ENCODE measurements at regions not wholly inside any gene's neighbourhood (a gene's known extent, or its start where the extent isn't known, plus 50 kb on each side); places are given as distances from the start of the nearest gene placed in this dataset.
A peak's percentile ranks its signal among the peaks of the same experiment; 100 is the strongest.
"Not testable (repeated sequence)": the region's sequence is repeated elsewhere in the genome, so short reads cannot be mapped to it uniquely, and the experiment has no call there.

DNA sequence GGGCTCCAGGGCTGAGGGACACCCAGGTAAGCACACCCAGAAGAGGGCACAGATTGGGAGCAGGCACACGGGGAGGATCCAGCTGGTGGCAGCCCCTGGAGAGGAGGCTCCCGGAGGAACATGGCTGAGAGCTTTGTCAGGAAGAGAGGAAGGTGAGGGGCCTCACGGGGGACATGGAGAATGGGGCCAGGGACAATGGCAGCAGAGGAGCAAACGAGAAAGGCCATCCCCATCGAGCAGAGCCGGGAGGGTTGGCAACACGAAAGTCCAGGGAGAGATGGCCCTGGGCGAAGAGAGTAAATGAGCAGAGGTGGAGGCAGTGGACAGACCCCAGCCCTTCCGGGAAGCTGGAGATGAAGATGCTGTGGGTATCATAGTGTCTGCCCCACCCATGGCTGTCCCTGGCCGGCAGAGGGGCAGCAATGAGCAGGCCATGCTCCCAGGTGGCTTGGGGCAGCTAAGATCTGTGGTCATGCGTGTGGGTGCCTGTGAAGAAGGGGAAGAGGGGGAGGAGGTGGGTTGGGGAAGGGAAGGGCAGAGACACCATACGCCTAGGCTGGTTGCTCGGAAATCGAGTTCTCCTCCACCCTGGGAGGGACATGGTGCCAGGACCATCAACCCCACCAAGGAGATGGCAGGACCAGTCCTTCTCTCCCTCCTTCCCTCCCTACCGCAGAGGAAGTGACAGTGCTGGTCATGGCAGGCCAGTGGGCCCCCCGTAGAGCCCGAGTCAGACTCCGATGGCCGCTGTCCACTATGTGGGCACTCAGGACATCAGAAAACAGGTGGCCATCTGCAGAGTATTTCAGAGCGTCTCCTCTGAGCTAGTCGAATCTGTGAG is 191.7 kb downstream of the NDUFA10 start:
- no peak for DNase-seq (ENCODE audit: low read depth, low spot score)

DNA sequence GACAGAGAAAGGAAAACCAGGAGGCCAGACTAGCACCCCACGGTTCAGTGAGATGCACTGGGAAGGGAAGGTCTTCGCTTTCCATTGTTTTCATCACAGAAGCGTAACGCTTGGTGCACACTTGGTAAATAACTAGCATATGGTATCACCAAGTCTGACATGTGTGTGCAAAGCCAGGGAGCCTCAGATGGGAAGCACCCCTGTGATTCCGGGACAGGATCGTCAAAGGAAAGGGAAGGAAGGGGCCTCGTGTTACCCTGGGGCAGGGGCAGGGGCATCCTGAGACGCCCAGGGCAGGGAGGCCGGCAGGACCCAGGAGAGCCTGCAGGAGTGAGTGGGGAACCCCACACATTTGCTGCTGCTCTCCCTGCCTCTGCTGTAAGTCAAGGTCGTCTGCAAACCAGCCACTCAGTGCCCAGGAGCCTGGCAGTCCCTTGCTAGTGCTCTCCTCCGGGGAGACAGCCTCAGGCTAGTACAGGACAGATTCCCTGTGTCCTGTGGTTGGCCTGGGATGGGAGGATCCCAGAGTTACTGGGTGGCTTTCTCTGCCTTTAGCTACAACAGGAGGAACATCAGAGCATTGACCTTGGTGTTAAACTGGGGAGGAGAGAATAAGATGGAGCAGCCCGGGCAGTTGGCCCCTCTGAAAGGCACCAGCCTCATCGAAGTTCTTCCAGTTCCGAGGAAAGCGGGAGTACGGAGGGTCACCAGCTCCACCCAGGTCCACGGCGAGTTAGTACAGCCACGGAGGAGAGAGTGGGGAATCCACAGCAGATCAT is 192.5 kb downstream of the NDUFA10 start:
- DNase-seq (ENCODE audit: low read depth, low spot score) = no peak

DNA sequence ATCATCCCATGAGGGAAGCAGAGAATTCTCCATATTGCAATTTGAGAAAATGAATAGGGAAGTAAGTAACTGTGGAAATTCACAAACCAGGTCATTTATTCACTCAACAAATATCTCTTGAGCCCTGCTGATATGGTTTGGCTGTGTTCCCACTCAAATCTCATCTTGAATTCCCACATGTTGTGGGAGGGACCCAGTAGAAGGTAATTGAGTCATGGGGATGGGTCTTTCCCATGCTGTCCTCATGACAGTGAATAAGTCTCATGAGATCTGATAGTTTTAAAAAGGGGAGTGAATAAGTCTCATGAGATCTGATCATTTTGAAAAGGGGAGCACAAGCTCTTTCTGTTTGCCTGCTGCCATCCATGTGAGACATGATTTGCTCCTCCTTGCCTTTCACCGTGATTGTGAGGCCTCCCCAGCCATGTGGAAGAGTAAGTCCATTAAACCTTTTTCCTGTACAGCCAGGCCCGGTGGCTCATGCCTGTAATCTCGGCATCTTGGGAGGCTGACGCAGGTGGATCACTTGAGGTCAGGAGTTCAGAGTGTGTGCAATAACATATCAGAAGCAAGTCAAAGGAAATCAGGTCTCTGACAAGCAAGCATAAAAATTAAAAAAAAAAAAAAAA is 193.2 kb downstream of the NDUFA10 start:
- no peak for DNase-seq (ENCODE audit: low read depth, low spot score)

DNA sequence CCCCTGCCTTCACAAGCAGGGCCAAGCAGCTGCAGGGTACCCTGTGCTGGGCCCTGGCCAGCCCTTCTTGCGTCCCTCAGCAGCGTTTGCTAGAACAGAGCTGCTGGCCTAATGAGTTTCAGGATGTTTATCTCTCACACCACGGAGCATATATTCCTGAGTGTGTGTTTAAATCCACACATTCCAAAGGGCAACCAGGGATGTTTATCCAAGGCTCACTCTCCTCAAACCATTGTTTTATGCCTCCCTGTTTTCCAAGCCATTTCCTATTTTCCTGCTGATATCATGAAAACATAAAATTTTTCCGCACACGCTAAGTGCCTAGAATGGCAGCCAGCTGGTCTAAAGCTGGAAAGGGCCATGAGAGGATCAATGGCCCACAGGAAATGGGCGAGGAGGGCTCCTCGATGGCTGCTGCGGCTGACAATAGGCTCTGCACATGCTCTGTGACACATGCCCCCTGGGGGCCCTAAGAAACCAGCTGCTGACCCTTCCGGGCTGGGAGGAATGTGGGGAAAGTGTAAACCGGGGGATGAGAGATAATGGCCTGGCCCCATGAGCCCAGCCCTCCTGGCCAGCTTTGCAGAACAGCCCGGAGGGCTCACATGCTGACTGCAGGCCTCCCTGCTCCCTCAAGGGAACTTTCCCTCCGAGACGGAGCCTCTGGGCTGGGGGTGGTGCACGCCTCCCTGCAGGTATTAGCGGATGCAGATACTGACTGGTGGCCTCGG is 194.0 kb downstream of the NDUFA10 start:
- peak; percentile 92 for DNase-seq (ENCODE audit: low read depth, low spot score)

DNA sequence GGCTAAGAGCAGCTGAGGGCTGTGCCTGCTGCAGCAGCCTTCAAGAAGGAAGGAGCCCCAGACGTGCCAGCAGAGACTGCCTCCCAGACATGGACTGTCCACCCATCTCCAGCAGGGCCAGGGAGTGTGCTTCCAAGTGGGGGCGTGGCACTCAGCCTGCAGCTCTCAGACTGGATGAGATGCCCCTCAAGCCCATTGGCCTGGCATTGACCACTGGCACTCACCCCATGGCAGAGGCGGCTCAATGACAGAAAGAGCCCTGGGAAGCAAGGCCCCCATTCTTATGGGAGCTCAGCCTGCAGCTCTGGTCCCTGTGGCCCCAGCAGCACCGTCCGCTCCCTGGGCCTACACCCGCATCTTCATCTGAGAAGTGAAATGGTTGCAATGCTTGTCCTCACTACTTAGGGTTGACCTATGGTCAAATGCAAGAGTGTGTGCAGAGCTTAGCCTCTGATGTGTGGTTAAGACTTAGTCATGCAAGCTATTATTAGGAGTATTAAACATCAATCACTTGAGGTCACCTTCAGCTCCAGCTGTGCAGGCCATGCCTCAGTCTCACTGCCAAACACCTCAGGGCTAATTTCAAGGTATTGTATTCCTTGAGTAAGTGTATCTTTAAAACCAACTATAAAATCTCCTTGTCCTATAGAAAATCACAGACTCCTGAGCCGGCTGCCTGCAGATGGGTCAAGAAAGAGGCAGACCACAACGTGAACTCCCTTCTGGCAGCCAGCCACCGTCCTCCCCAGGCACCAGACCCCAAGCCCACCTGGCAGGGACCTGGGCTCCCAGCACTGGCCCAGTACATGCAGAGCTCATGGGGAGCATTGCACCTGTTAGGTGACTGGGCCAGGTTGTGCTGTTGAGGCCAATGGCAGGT is 194.8 kb downstream of the NDUFA10 start:
- DNase-seq (ENCODE audit: low read depth, low spot score) = no peak

DNA sequence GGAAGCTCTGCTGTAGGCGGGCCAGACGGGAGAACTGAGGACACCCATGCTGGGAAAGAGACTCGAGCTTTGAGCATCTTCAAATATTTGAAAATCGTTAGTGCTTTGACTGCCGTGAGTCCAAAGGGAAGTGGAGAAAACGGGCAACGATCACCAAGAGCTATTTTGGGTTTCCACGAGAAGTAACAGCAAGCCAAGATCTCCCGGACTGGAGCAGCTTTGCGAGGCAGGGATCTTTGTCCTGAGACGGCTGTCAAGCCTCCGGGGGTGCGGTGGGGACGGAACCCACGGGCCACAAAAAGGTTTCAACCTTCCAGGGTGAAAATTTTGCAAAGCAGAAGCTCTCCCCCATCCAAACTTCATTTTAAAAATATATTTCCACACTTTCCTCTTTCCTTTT is 195.8 kb downstream of the NDUFA10 start:
- DNase-seq (ENCODE audit: low read depth, low spot score) = peak; percentile 0

DNA sequence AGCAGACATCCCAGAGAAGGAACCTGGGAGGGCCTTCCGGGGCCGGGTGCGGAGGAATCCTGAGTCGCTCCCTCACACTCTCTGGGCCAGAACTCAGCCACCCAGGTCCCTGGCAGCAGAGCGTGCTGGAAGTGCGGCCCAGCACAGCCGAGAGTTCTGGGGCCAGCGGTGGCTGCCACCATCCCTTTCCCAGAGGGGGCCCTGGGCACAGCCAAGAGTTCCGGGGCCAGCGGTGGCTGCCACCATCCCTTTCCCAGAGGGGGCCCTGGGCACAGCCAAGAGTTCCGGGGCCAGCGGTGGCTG is 196.2 kb downstream of the NDUFA10 start:
- DNase-seq (ENCODE audit: low read depth, low spot score) = not testable (repeated sequence)

DNA sequence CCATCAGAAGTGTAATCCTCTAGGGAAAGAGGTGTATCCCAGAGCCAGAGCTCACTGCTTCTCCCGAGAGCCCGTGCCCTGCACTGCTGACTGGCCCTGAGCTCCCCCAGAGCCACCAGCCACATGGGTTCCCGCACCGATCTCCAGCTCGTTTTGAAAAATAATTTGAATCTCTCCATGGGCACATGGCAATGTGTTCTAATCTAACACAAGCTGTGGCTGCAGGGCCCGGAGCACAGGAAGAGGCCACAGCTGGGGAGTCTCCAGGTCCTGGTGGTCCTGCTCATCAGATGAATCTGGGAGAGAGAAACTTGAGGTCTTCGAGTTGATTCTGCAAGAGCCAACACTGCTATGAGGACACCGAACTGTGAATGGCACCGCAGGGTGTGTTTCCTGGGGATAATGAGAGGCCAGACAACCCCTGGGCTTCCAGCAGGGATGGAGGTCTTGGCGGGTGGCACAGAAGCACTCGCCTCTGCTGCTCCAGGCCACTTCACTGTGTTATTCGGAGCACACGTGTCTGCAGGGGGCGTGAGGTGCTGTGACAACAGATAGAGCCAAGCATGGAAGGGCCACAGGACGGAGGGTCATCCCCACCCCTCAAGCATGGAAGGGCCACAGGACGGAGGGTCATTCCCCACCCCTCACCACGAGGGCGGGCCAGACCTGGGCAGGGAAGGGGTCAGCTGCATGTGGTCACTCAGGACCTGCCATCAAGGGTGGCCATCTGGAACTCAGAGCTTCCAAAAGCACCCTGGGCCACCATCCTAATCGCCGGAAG is 196.8 kb downstream of the NDUFA10 start:
- no peak for DNase-seq (ENCODE audit: low read depth, low spot score)

DNA sequence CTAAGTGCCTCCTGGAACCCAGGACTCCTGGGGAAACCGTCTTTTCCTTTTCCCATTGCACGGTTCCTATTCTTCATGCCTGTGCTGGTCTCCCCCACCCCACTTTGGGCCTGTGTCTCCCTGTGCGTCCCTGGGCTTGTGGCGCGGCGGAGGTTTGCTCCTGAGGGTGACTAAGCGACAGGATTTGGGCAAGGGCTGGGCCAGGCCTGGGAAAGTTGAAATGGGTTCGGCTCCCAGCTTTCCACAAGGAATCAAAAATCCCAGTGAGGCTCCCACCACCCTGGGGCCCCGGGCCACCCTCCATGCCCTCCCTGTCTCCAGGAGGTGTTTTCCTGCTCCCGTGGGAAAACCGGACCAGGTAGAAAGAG is 197.6 kb downstream of the NDUFA10 start:
- DNase-seq (ENCODE audit: low read depth, low spot score) = no peak

DNA sequence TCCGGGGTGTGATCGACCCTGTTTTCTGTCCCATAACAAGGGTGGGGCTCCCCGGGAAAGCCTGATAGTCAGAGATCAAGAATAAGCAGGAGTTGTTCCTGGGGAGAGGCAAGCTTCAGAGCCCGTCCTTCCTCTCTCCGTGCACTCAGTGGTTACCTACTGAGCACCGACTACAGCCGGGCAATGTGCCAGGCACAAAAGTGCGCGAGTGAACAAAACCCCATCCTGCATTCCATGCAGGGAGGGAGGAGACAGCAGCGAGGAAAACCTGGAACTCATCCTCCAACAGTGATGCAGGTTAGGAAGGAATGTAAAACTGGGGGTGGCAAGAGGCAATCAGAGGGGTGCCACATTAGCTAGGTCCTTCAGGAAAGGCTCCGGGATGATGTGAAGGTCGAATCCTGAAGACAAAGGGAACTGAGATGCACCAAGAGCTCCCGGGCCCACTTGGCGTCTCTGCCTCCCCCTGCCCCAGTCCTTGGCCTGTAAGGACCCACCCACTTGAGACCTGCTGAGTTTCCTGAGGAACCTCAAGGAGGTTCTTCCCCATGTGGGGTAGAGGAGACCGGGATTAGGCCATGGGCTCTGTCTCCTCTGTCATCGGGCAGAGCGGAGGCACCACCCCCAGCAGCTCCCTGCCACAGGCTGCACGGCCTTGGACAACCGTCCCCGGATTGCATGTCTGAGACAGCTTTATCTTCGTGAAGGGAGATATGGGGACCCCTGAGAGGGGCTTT is 198.2 kb downstream of the NDUFA10 start:
- DNase-seq (ENCODE audit: low read depth, low spot score) = no peak

DNA sequence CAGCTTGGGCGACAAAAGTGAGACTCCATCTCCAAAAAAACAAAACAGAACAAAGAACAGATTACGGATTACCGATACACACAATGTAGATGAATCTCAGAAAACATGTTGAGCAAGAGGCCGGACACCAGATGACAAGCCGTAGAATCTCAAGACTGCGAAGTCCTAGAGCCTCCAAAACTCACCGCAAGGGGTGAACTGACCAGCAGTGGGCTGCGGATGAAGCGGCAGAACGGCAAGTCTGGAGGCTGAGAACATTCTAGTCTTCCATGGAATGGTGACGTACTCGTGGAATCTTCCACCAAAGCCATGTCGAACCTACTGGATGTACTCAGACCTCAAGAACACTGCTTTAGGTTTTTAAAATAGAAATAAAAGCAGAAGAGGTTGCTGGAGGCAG is 198.8 kb downstream of the NDUFA10 start:
- no peak for DNase-seq (ENCODE audit: low read depth, low spot score)

DNA sequence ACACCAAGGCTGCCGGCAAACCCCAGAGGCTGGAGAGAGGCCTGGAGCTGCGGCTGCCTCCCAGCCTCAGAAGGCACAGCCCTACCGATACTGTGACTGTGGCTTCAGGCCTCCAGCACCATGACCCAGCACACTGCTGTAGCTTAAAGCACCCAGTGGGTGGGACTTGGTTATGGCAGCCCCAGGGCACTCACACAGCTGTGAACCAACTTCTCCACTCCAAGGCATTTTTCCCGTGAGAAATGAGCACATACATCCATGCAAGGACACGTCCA is 199.5 kb downstream of the NDUFA10 start:
- no peak for DNase-seq (ENCODE audit: low read depth, low spot score)

DNA sequence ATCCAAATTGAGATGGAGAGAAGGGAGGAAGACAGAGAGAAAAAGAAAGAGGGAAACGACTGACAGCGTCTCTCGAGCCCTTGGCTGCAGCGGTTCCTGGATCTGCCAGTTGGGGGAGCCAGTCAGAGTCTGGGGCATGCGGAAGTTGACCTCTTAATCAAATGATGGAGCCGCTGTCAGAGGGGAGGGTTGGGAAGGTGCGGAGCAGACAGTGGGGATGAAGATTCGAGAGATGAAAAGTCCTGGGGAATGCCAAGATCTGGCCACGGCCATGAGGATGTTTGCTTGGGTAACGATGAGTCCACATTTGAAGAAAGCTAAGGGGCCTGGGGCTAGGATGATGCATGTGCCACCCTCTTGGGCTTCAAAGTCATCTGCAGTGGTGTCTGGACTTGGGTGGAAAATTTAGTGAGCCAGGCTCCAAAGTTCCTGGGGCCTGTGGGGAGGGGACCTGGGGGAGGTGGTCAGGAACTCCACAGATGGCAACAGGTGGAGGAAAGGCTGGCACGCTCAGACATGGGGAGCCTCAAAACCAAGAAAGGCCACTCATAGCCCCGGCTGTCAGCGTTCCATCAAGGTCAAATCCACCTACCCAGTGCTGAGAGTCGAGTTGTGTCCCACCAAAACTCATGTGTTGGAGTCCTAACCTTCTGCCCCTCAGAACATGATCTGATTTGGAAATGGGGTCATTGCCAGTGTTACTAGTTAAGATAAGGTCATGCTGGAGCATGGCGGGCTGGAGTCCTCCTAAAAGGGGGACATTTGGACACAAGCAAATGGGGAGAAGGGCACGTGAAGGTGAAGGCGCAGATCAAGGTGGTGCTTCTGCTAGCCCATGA is 200.1 kb downstream of the NDUFA10 start:
- DNase-seq (ENCODE audit: low read depth, low spot score) = peak; percentile 29

DNA sequence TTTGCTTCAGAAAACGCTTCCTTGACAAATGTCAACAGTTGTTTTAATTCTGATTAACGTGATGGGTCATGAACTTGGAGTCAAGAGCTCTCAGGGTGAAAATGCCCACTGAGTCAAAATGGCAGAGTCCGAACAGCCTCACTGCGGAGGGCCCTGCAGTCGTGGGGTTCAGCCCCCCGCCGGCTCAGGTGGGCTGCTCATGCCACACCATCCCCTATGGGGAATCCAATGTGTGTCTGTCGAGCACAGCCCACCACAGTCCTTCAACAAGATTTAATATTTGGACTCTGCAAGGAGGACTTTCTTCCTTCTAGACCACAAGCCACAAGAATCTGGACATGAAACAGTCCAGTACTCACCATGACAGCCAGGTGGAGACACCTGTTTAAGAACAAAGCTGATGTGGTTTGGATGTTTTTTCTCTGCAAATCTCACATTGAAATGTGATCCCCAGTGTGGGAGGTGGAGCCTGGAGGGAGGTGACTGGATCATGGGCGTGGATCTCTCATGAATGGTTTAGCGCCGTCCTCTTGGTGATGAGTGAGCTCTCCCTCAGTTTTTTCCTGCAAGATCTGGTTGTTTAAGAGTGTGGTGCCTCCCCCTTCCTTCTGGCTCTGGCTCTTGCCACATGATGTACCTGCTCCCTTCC is 201.0 kb downstream of the NDUFA10 start:
- peak; percentile 84 for DNase-seq (ENCODE audit: low read depth, low spot score)

DNA sequence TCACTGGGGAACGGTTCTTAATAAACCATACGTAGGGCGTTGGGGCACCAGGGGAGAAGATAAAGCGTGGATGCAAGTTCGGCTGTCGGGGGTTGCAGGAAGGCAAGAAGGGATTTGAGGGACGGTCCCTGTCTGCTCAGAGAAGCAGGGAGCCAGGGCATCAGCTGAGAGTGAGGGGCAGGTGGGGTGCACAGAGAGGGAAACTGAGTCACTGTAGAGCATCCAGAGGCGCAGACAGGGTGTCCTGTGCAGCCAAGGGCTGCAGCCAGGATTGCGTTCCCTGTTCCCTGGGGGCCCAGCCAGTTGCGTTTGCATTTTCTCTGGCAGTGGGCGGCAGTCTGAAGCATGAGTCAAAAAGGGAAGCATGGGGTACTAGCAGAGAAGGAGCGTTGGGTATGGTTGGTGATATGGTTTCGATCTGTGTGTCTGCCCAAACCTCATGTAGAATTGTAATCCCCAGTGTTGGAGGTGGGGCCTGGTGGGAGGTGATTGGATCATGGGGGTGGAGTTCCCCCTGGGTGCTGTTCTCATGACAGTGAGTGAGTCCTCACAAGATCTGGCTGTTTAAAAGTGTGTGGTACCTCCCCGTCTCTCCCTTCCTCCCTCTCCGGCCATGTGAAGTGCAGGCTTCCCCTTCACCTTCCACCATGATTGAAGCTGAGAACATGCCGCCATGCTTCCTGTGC is 202.9 kb downstream of the NDUFA10 start:
- no peak for DNase-seq (ENCODE audit: low read depth, low spot score)

DNA sequence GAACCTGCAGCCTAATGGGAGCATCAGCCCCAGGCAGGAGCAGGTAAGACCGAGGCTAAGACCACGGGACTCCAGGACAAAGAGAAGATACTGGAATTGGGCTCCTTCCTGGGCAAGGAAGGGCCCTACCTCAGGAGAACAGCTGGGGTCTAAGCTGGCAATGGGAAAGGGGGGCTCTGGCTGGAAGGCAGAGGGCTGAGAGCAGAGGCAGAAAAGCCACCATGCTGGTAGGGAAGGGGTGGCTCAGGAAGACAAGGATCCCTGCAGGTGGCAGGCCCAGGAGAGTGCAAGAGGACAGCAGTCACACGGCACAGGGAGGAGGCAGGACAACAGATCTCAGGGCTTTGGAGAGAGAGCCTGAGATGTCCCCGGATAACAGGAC is 203.5 kb downstream of the NDUFA10 start:
- DNase-seq (ENCODE audit: low read depth, low spot score) = no peak

DNA sequence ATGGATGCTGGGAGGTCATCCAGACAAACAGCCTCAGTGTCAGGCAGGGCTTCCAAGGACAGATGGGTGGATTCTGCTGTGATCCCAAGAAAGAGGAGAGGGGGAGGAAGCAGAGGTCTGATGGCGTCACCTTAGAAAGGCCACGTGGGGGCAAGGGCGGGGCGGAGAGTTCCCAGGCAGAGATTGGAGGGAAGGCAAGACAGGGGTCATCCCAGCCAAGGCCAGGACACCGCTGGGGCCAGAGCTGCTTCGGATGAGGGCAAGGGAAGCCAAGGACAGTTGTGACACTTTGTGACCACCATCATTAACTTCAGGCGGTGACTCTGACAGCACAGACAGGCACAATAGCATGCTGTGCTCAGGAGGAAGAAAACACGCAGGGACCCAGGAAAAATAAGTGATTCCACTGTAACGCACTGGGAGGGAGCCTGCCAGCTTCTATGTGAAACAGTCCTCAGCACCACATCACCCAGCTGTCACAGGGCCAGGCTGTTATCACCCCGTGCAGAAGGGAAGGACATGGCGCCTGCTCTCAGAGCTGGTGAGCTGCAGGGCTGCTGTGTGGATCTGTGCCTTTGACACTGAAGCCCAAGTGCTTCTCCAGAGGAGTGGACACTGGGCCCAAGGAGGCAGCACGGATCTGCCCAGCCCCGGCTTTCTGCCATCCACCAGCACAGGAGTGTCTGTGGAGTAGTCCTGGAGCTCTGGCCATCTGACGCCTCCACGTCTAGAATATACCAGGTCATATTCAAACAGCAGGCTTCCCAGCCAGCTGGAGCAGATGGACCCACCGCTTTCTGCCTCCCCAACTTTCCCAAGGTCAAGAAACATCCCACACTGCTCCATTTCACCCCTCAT is 204.1 kb downstream of the NDUFA10 start:
- DNase-seq (ENCODE audit: low read depth, low spot score) = no peak

Measured in ELF-1 (cell line).